WTC11 (cell line): ENCODE measurements at regions not wholly inside any gene's neighbourhood (a gene's known extent, or its start where the extent isn't known, plus 50 kb on each side); places are given as distances from the start of the nearest gene placed in this dataset.

Experiments used
- ATF3 ChIP-seq: sonication (generic); formaldehyde crosslinking; conservative IDR thresholded peaks from 2 replicates; pipeline ENCODE4 v1.8.1; 2022; ENCODE audit warnings: mild to moderate bottlenecking, missing genetic modification reagents
- ESRRA ChIP-seq: sonication (generic); formaldehyde crosslinking; IDR thresholded peaks from 2 replicates; pipeline ENCODE4 v1.8.1; 2022; ENCODE audit warnings: mild to moderate bottlenecking, missing genetic modification reagents, borderline replicate concordance
- FOXJ3 ChIP-seq: sonication (generic); formaldehyde crosslinking; IDR thresholded peaks from 2 replicates; pipeline ENCODE4 v1.9.0; 2021; ENCODE audit warnings: missing genetic modification reagents, mild to moderate bottlenecking, borderline replicate concordance
- FOXP1 ChIP-seq: sonication (generic); formaldehyde crosslinking; IDR thresholded peaks from 2 replicates; pipeline ENCODE4 v1.8.0; 2022; ENCODE audit warnings: missing genetic modification reagents, mild to moderate bottlenecking, moderate library complexity, borderline replicate concordance
- HMGXB4 ChIP-seq: sonication (generic); formaldehyde crosslinking; IDR thresholded peaks from 2 replicates; pipeline ENCODE4 v1.8.1; 2023; ENCODE audit warnings: mild to moderate bottlenecking, moderate library complexity, missing genetic modification reagents
- SP1 ChIP-seq: sonication (generic); formaldehyde crosslinking; conservative IDR thresholded peaks from 2 replicates; pipeline ENCODE4 v1.8.1; 2022; ENCODE audit warnings: missing genetic modification reagents
- TP53 ChIP-seq: sonication (generic); formaldehyde crosslinking; IDR thresholded peaks from 2 replicates; pipeline ENCODE4 v1.8.1; 2023; ENCODE audit warnings: mild to moderate bottlenecking, missing genetic modification reagents
- ZBTB43 ChIP-seq: sonication (generic); formaldehyde crosslinking; IDR thresholded peaks from 2 replicates; pipeline ENCODE4 v1.8.1; 2023; ENCODE audit warnings: mild to moderate bottlenecking, missing genetic modification reagents
- ZNF232 ChIP-seq: sonication (generic); formaldehyde crosslinking; IDR thresholded peaks from 2 replicates; pipeline ENCODE4 v1.8.0; 2022; ENCODE audit warnings: mild to moderate bottlenecking, missing genetic modification reagents
- ZNF532 ChIP-seq: fragments of 250-450 bp; sonication (Bioruptor Pico); IDR thresholded peaks from 2 replicates; pipeline ENCODE4 v1.9.0; 2021; ENCODE audit warnings: mild to moderate bottlenecking, borderline replicate concordance
- TF ChIP-seq, protein P1 (sequence below): fragments of 200-600 bp; IDR thresholded peaks from 2 replicates; pipeline ENCODE4 v1.8.0; 2022; ENCODE audit warnings: antibody characterized with exemption
- TF ChIP-seq, protein P2 (sequence below): sonication (generic); formaldehyde crosslinking; IDR thresholded peaks from 2 replicates; pipeline ENCODE4 v1.8.1; 2022; ENCODE audit warnings: low read depth, missing genetic modification reagents, borderline replicate concordance

DNA sequence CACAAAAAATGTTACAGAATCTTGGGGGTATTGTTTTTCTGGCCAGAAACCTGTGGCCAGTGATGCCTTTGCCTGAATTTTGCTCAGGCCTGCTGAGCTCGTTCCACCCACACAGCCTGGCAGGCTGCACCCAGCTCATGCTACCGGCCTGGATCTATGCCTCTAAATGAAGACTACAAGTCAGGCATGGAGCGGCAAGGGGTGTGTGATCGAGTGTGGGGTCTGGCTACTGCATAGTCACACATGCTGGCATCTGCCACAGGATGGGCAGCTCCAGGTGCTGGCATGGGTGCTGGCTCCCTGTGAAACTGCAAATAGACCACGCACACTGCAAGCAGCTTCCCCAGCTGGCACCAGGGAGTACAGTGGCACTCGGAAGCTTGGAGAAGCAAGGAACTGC lies 323.1 kb upstream of the POU3F4 start:
- TF ChIP-seq ZNF532 (CRISPR knock-in tag) (no peak), ZBTB43 (no peak), TP53 (no peak), ATF3 (CRISPR knock-in tag) (no peak), ESRRA (no peak), FOXP1 (CRISPR knock-in tag) (no peak), HMGXB4 (CRISPR knock-in tag) (no peak), FOXJ3 (no peak), SP1 (CRISPR knock-in tag) (no peak), ZNF232 (no peak)
- TF ChIP-seq, protein P1, sequence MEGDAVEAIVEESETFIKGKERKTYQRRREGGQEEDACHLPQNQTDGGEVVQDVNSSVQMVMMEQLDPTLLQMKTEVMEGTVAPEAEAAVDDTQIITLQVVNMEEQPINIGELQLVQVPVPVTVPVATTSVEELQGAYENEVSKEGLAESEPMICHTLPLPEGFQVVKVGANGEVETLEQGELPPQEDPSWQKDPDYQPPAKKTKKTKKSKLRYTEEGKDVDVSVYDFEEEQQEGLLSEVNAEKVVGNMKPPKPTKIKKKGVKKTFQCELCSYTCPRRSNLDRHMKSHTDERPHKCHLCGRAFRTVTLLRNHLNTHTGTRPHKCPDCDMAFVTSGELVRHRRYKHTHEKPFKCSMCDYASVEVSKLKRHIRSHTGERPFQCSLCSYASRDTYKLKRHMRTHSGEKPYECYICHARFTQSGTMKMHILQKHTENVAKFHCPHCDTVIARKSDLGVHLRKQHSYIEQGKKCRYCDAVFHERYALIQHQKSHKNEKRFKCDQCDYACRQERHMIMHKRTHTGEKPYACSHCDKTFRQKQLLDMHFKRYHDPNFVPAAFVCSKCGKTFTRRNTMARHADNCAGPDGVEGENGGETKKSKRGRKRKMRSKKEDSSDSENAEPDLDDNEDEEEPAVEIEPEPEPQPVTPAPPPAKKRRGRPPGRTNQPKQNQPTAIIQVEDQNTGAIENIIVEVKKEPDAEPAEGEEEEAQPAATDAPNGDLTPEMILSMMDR: no peak
- TF ChIP-seq, protein P2, sequence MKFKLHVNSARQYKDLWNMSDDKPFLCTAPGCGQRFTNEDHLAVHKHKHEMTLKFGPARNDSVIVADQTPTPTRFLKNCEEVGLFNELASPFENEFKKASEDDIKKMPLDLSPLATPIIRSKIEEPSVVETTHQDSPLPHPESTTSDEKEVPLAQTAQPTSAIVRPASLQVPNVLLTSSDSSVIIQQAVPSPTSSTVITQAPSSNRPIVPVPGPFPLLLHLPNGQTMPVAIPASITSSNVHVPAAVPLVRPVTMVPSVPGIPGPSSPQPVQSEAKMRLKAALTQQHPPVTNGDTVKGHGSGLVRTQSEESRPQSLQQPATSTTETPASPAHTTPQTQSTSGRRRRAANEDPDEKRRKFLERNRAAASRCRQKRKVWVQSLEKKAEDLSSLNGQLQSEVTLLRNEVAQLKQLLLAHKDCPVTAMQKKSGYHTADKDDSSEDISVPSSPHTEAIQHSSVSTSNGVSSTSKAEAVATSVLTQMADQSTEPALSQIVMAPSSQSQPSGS (CRISPR knock-in tag): no peak
